ENCODE measurements at regions not wholly inside any gene's neighbourhood (a gene's known extent, or its start where the extent isn't known, plus 50 kb on each side); places are given as distances from the start of the nearest gene placed in this dataset.

DNA sequence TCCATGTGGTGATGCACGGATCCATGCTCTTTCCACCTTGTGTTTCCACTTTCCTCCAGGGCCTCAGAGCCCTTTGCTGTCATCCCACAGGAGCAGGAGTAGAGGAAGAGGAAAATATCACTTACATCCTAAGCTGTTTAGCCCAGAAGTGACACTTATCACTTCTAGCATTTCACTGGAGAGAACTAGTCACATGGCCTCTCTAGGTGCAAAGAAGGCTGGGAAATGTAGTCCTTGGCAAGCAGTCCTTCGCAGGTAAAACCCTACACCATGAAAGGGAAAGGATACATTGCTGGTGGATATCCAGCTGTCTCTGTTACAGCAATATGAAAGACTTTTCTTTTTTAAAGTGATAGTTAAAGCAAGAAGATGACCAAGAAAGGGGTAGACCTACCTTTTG is 185.9 kb downstream of the RGS9 start:
- no peak for DNase-seq

DNA sequence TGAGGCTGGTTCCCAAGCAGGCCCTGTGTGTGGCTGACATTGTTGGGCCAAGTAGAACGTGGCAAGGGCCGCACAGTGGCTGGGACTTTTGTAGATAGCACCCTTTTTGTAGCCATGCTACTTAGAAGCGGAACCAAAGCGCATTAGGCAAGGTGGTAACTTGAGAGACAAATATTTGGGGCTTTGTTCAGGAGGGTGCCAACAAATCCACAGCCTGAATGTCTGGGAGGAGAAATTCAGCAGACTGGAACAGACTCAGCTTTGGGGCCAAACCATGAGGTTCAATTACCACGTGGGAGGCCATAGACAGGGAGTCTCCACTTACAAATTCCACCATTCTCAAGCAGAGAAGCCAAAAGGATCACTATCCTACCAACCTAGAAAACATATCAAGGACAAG is 183.7 kb downstream of the RGS9 start:
- Histone ChIP-seq H3K27me3 (replicated peaks in 1 of 2; ENCODE audit: control insufficient read depth in 2 of 2, extremely low read depth in 1 of 2, insufficient read depth in 2 of 2, low read length in 1 of 2) (peaks cover 0 to 3% of the 10 kb centered on the region in 2 experiments), H3K36me3 (ENCODE audit: control insufficient read depth in 2 of 2, extremely low read depth in 1 of 2, insufficient read depth in 1 of 2, low read length in 1 of 2) (no peaks in the 10 kb centered on the region), H3K9me3 (no peaks in the 10 kb centered on the region), H3K27ac (ENCODE audit: low read length) (no peak overlapping the region), H3K4me3 (ENCODE audit: control insufficient read depth in 1 of 2, extremely low read depth in 1 of 2, low read length in 1 of 2) (no peak overlapping the region), H3K4me1 (ENCODE audit: control insufficient read depth in 1 of 2, extremely low read depth in 1 of 2, insufficient read depth in 2 of 2, low read length in 2 of 2) (no peaks in the 10 kb centered on the region)
- H3K4me3 Mint-ChIP-seq = no peak overlapping the region
- POLR2A ChIA-PET = interaction anchor here in 1 of 2 donors (0.9 kb wide), 1 partner anchor 34 kb away, joined by 3 read pairs; no protein-coding TSS in a partner anchor
- CTCF ChIA-PET = no interaction called here
- peaks cover 0 to 15% of the 10 kb centered on the region in 2 donors for H3K27me3 Mint-ChIP-seq
- H3K27ac Mint-ChIP-seq = no peak overlapping the region
- peaks cover 0 to 3% (median 0%) of the 10 kb centered on the region in 3 donors for H3K9me3 Mint-ChIP-seq
- 90% methylated on average over 5 of the region's 5 CpGs for WGBS (ENCODE audit: insufficient coverage)
- DNase-seq = no peak
- ATAC-seq (replicated peaks in 1 of 4) = no peak
- peaks cover 0 to 4% (median 3%) of the 10 kb centered on the region in 3 donors for H3K4me1 Mint-ChIP-seq
- no peaks in the 10 kb centered on the region for H3K36me3 Mint-ChIP-seq

More for the DNA sequence above, 185.9 kb downstream of the RGS9 start:
- Mint-ChIP-seq H3K4me3 (no peak overlapping the region), H3K27me3 (peaks cover 0 to 4% of the 10 kb centered on the region in 2 donors), H3K36me3 (no peaks in the 10 kb centered on the region), H3K27ac (no peak overlapping the region), H3K9me3 (peaks cover 0 to 3% (median 0%) of the 10 kb centered on the region in 3 donors), H3K4me1 (peaks cover 0 to 4% (median 3%) of the 10 kb centered on the region in 3 donors)
- no peaks in the 10 kb centered on the region for H3K36me3 ChIP-seq (ENCODE audit: control insufficient read depth in 2 of 2, extremely low read depth in 1 of 2, insufficient read depth in 1 of 2, low read length in 1 of 2)
- H3K4me3 ChIP-seq (ENCODE audit: control insufficient read depth in 1 of 2, extremely low read depth in 1 of 2, low read length in 1 of 2) = no peak overlapping the region
- H3K9me3 ChIP-seq = no peaks in the 10 kb centered on the region
- no peaks in the 10 kb centered on the region for H3K4me1 ChIP-seq (ENCODE audit: control insufficient read depth in 1 of 2, extremely low read depth in 1 of 2, insufficient read depth in 2 of 2, low read length in 2 of 2)
- H3K27me3 ChIP-seq (replicated peaks in 1 of 2; ENCODE audit: control insufficient read depth in 2 of 2, extremely low read depth in 1 of 2, insufficient read depth in 2 of 2, low read length in 1 of 2) = no peaks in the 10 kb centered on the region
- POLR2A ChIA-PET = no interaction called here
- H3K27ac ChIP-seq (ENCODE audit: low read length) = no peak overlapping the region
- WGBS (ENCODE audit: insufficient coverage) = 80% methylated on average over 1 of the region's 2 CpGs
- ATAC-seq (replicated peaks in 1 of 4) = no peak
- CTCF ChIA-PET = no interaction called here

DNA sequence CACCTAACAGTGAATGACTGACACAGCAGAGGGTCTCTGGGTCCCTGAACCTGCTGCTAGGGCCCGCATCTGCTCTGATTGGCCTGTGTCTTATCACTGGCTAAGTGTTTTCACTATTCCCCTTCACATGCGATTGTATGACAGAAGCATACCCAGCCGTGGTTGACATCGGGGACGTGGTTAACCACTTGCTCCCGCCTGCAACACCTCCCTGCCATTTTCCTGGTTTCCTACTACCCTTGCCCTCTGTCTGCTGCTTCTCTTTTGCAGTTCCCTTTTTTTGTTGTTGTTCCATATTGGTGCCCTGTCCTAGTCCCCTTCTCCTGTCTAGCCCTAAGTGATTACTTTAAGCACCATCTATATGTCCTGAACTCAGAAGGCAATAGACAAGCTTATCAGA is 177.0 kb downstream of the RGS9 start:
- Mint-ChIP-seq H3K9me3 (no peaks in the 10 kb centered on the region), H3K36me3 (no peaks in the 10 kb centered on the region), H3K27ac (peak overlapping the region in 1 of 2 donors; percentile 27), H3K27me3 (peaks cover 30 to 36% of the 10 kb centered on the region in 2 donors), H3K4me1 (peaks cover 4 to 7% (median 5%) of the 10 kb centered on the region in 3 donors), H3K4me3 (no peak overlapping the region)
- no peak for ATAC-seq (replicated peaks in 1 of 4)
- Histone ChIP-seq H3K27ac (ENCODE audit: low read length) (no peak overlapping the region), H3K27me3 (replicated peaks in 1 of 2; ENCODE audit: control insufficient read depth in 2 of 2, extremely low read depth in 1 of 2, insufficient read depth in 2 of 2, low read length in 1 of 2) (peaks cover 3 to 20% of the 10 kb centered on the region in 2 experiments), H3K4me1 (ENCODE audit: control insufficient read depth in 1 of 2, extremely low read depth in 1 of 2, insufficient read depth in 2 of 2, low read length in 2 of 2) (peaks cover 3 to 4% of the 10 kb centered on the region in 2 experiments), H3K36me3 (ENCODE audit: control insufficient read depth in 2 of 2, extremely low read depth in 1 of 2, insufficient read depth in 1 of 2, low read length in 1 of 2) (no peaks in the 10 kb centered on the region), H3K9me3 (no peaks in the 10 kb centered on the region), H3K4me3 (ENCODE audit: control insufficient read depth in 1 of 2, extremely low read depth in 1 of 2, low read length in 1 of 2) (no peak overlapping the region)
- CTCF ChIA-PET = interaction anchor here in 1 of 2 donors (0.5 kb wide), 1 partner anchor 480 kb away, joined by 3 read pairs; no protein-coding TSS in a partner anchor
- WGBS (ENCODE audit: insufficient coverage) = 28% methylated on average over 3 of the region's 6 CpGs
- POLR2A ChIA-PET = no interaction called here
- no peak for DNase-seq

DNA sequence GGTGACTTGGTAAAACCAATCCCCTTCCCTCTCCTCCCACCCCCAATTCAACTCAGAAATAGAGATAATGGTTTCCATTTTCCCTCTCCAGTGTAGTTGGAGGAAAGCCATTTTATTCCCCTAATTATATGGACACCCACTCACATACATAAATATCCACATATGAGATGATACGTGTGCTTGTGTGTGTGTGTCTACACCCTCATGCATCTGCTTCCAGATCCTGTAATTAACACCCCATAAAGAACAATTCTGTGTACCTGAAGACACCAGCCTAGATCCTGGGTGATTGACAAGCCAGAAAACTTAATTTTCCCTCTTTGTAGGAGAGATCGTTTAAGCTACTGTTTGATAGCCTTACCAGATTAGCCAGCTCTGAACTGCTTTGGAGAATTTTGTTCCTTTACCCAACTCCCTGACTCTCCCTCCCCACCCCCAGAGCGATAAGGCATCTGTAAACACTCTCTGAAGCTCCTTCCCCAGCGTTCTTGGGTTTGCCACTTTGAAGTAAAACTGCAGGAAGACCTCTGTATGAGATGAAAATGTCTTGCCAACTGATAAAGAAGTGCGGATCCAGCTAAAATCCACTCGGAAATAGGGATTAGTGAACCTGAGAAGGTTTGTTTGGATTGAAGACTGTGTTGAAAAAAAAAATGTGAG is 175.7 kb downstream of the RGS9 start:
- no peaks in the 10 kb centered on the region for H3K36me3 ChIP-seq (ENCODE audit: control insufficient read depth in 2 of 2, extremely low read depth in 1 of 2, insufficient read depth in 1 of 2, low read length in 1 of 2)
- no peaks in the 10 kb centered on the region for H3K9me3 ChIP-seq
- peaks cover 3 to 4% of the 10 kb centered on the region in 2 experiments for H3K4me1 ChIP-seq (ENCODE audit: control insufficient read depth in 1 of 2, extremely low read depth in 1 of 2, insufficient read depth in 2 of 2, low read length in 2 of 2)
- POLR2A ChIA-PET = interaction anchor here in 1 of 2 donors (0.7 kb wide), 1 partner anchor 112 kb away, joined by 7 read pairs; no protein-coding TSS in a partner anchor
- ATAC-seq (replicated peaks in 1 of 4) (no peak), DNase-seq (no peak)
- Mint-ChIP-seq H3K9me3 (no peaks in the 10 kb centered on the region), H3K27me3 (peaks cover 33 to 36% of the 10 kb centered on the region in 2 donors), H3K36me3 (no peaks in the 10 kb centered on the region), H3K4me3 (no peak overlapping the region), H3K4me1 (peaks cover 4 to 7% (median 5%) of the 10 kb centered on the region in 3 donors), H3K27ac (no peak overlapping the region)
- H3K27me3 ChIP-seq (replicated peaks in 1 of 2; ENCODE audit: control insufficient read depth in 2 of 2, extremely low read depth in 1 of 2, insufficient read depth in 2 of 2, low read length in 1 of 2) = peaks cover 3 to 20% of the 10 kb centered on the region in 2 experiments
- no CpG with 5 or more reads among the region's 6 CpGs for WGBS (ENCODE audit: insufficient coverage)
- no peak overlapping the region for H3K4me3 ChIP-seq (ENCODE audit: control insufficient read depth in 1 of 2, extremely low read depth in 1 of 2, low read length in 1 of 2)
- no peak overlapping the region for H3K27ac ChIP-seq (ENCODE audit: low read length)
- CTCF ChIA-PET = interaction anchor here in 1 of 2 donors (0.6 kb wide), 1 partner anchor 872 kb away, joined by 3 read pairs; no protein-coding TSS in a partner anchor

DNA sequence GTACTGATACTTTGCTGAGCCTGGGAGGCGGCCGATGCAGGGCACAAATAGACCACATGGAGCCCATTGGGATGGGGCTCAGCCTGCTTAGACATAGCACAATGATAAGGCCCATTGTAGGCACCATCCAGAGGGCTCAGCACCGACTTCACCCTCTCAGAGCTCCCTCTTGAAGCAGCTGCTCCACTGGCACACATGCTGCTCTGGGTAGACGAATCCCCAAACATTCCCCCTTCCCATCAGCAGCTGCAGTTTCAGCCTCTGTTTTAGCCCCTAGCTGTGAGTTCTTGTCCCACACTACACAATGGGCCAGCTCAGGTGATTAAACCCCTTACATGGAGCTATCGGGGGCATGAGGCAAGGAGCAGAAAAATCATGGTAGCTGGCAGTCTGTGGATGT is 174.1 kb downstream of the RGS9 start:
- no peaks in the 10 kb centered on the region for H3K9me3 Mint-ChIP-seq
- H3K4me3 Mint-ChIP-seq = no peak overlapping the region
- Histone ChIP-seq H3K4me3 (ENCODE audit: control insufficient read depth in 1 of 2, extremely low read depth in 1 of 2, low read length in 1 of 2) (no peak overlapping the region), H3K4me1 (ENCODE audit: control insufficient read depth in 1 of 2, extremely low read depth in 1 of 2, insufficient read depth in 2 of 2, low read length in 2 of 2) (peaks cover 3 to 4% of the 10 kb centered on the region in 2 experiments), H3K9me3 (no peaks in the 10 kb centered on the region), H3K36me3 (ENCODE audit: control insufficient read depth in 2 of 2, extremely low read depth in 1 of 2, insufficient read depth in 1 of 2, low read length in 1 of 2) (no peaks in the 10 kb centered on the region), H3K27ac (ENCODE audit: low read length) (no peak overlapping the region), H3K27me3 (replicated peaks in 1 of 2; ENCODE audit: control insufficient read depth in 2 of 2, extremely low read depth in 1 of 2, insufficient read depth in 2 of 2, low read length in 1 of 2) (peaks cover 0 to 24% of the 10 kb centered on the region in 2 experiments)
- peaks cover 4 to 7% (median 5%) of the 10 kb centered on the region in 3 donors for H3K4me1 Mint-ChIP-seq
- DNase-seq = no peak
- CTCF ChIA-PET = no interaction called here
- POLR2A ChIA-PET = no interaction called here
- 84% methylated on average over 4 of the region's 5 CpGs for WGBS (ENCODE audit: insufficient coverage)
- H3K36me3 Mint-ChIP-seq = no peaks in the 10 kb centered on the region
- no peak overlapping the region for H3K27ac Mint-ChIP-seq
- peaks cover 27 to 34% of the 10 kb centered on the region in 2 donors for H3K27me3 Mint-ChIP-seq
- ATAC-seq (replicated peaks in 1 of 4) = no peak

DNA sequence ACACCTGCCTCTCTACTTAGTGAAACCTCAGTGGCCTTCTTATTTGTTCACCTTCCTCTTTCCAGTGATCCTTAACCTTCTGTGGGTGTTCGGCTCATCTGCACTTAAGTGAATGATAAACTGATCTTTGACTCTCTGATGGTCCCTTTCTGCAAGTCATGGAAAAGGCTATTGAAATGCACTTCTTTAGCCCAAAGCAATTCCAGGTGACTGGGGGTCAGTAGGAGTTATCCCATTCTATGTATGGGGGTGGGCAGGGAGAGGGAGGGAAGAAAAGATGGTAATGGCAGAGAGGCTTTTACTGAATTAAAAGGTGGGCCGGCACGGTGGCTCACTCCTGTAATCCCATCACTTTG is 170.8 kb downstream of the RGS9 start:
- WGBS (ENCODE audit: insufficient coverage) = no CpG with 5 or more reads among the region's 3 CpGs
- H3K27me3 Mint-ChIP-seq = peaks cover 12 to 30% of the 10 kb centered on the region in 2 donors
- no peak overlapping the region for H3K4me3 Mint-ChIP-seq

More for the DNA sequence above, 170.8 kb downstream of the RGS9 start:
- Histone ChIP-seq H3K27me3 (replicated peaks in 1 of 2; ENCODE audit: control insufficient read depth in 2 of 2, extremely low read depth in 1 of 2, insufficient read depth in 2 of 2, low read length in 1 of 2) (peaks cover 0 to 30% of the 10 kb centered on the region in 2 experiments), H3K4me1 (ENCODE audit: control insufficient read depth in 1 of 2, extremely low read depth in 1 of 2, insufficient read depth in 2 of 2, low read length in 2 of 2) (peaks cover 0 to 1% of the 10 kb centered on the region in 2 experiments), H3K36me3 (ENCODE audit: control insufficient read depth in 2 of 2, extremely low read depth in 1 of 2, insufficient read depth in 1 of 2, low read length in 1 of 2) (no peaks in the 10 kb centered on the region), H3K9me3 (no peaks in the 10 kb centered on the region), H3K4me3 (ENCODE audit: control insufficient read depth in 1 of 2, extremely low read depth in 1 of 2, low read length in 1 of 2) (no peak overlapping the region), H3K27ac (ENCODE audit: low read length) (no peak overlapping the region)
- no peak for DNase-seq
- Mint-ChIP-seq H3K9me3 (no peaks in the 10 kb centered on the region), H3K4me1 (no peaks in the 10 kb centered on the region), H3K27ac (no peak overlapping the region), H3K36me3 (no peaks in the 10 kb centered on the region)
- ATAC-seq (replicated peaks in 1 of 4) = no peak
- ChIA-PET CTCF (interaction anchor here in 1 of 2 donors (0.7 kb wide), 1 partner anchor 396 kb away, joined by 4 read pairs; no protein-coding TSS in a partner anchor), POLR2A (no interaction called here)
